HS-5 (cell line): ENCODE measurements at regions not wholly inside any gene's neighbourhood (a gene's known extent, or its start where the extent isn't known, plus 50 kb on each side); places are given as distances from the start of the nearest gene placed in this dataset.
"Not testable (repeated sequence)": the region's sequence is repeated elsewhere in the genome, so short reads cannot be mapped to it uniquely, and the experiment has no call there.

Experiments
- DNase-seq: peaks from one replicate; pipeline ENCODE4 v3.0.0-alpha.2; 2012; ENCODE audit warnings: low read depth

GRCh38 chr4:102210806-102211205 lies 134.5 kb downstream of the SLC39A8 start:
- not testable (repeated sequence) for DNase-seq

- not testable (repeated sequence) for DNase-seq
These were observed 140.6 kb downstream of the SLC39A8 start for GRCh38 chr4:102204634-102205033.

- peak; percentile 16 for DNase-seq
These were observed 149.1 kb downstream of the SLC39A8 start for GRCh38 chr4:102196221-102196620.

- DNase-seq = no peak
These were observed 152.1 kb downstream of the SLC39A8 start for GRCh38 chr4:102193145-102193544.

- no peak for DNase-seq
These were observed 165.2 kb downstream of the SLC39A8 start for GRCh38 chr4:102180046-102180445.

GRCh38 chr4:102174719-102175189 lies 170.5 kb downstream of the SLC39A8 start:
- peak; percentile 20 for DNase-seq

- no peak for DNase-seq
These were observed 172.9 kb downstream of the SLC39A8 start for GRCh38 chr4:102172341-102172740.

- no peak for DNase-seq
These were observed 174.4 kb downstream of the SLC39A8 start for GRCh38 chr4:102170910-102171309.

GRCh38 chr4:102169345-102169744 lies 175.9 kb downstream of the SLC39A8 start:
- DNase-seq = no peak

- DNase-seq = no peak
These were observed 176.7 kb downstream of the SLC39A8 start for GRCh38 chr4:102168580-102168979.

- DNase-seq = no peak
These were observed 179.7 kb downstream of the SLC39A8 start for GRCh38 chr4:102165584-102165983.

- DNase-seq = no peak
These were observed 181.7 kb downstream of the SLC39A8 start for GRCh38 chr4:102163404-102164140.

- DNase-seq = no peak
These were observed 187.3 kb downstream of the SLC39A8 start for GRCh38 chr4:102157984-102158383.

- DNase-seq = no peak
These were observed 191.9 kb downstream of the SLC39A8 start for GRCh38 chr4:102153391-102153790.

- no peak for DNase-seq
These were observed 193.6 kb downstream of the SLC39A8 start for GRCh38 chr4:102151696-102152095.

- DNase-seq = no peak
These were observed 201.8 kb downstream of the SLC39A8 start for GRCh38 chr4:102143433-102143832.

GRCh38 chr4:102141842-102142241 lies 203.4 kb downstream of the SLC39A8 start:
- no peak for DNase-seq

- DNase-seq = no peak
These were observed 205.3 kb downstream of the SLC39A8 start for GRCh38 chr4:102139932-102140331.

GRCh38 chr4:102139132-102139573 lies 206.1 kb downstream of the SLC39A8 start:
- peak; percentile 54 for DNase-seq

- no peak for DNase-seq
These were observed 208.1 kb downstream of the SLC39A8 start for GRCh38 chr4:102137217-102137616.

GRCh38 chr4:102129810-102130209 lies 215.5 kb downstream of the SLC39A8 start:
- DNase-seq = no peak
